A673 (cell line): ENCODE measurements at regions not wholly inside any gene's neighbourhood (a gene's known extent, or its start where the extent isn't known, plus 50 kb on each side); places are given as distances from the start of the nearest gene placed in this dataset.

Source experiments
- BruUV-seq: library from RNA; stranded (reverse); fragments of 400-500 nt; replicated peaks from 2 replicates; lab custom pipeline; 2021; lab: Mats Ljungman, UMichigan
- CTCF ChIA-PET: fragments of 300-600 bp; sonication (Branson Sonifier 250); formaldehyde crosslinking; loops from one replicate; lab custom pipeline; 2022; ENCODE audit warnings: antibody characterized with exemption; lab: Charles Lee
- POLR2A ChIA-PET: fragments of 300-600 bp; sonication (Branson Sonifier 250); formaldehyde crosslinking; loops from one replicate; lab custom pipeline; 2022; ENCODE audit warnings: antibody characterized with exemption; ENCODE audit not compliant: low non-redundant PET; lab: Charles Lee
- DNase-seq: peaks from one replicate; pipeline ENCODE4 v3.0.0-alpha.2; 2015; ENCODE audit warnings: low spot score
- H3K27ac ChIP-seq: fragments of 200-600 bp; sonication (generic); 2 replicates; pipeline ENCODE4 v1.5.1; 2016; ENCODE audit warnings: mixed run types, low read depth, mild to moderate bottlenecking, mixed read lengths, antibody characterized with exemption, low read length; ENCODE audit not compliant: poor library complexity, severe bottlenecking
- H3K27me3 ChIP-seq: fragments of 200-600 bp; sonication (generic); replicated peaks from 2 replicates; pipeline ENCODE4 v1.6.1; 2017; ENCODE audit warnings: mixed run types, low read depth, mild to moderate bottlenecking, mixed read lengths, antibody characterized with exemption, low read length; ENCODE audit not compliant: insufficient read depth, poor library complexity
- H3K36me3 ChIP-seq: fragments of 200-600 bp; sonication (generic); 2 replicates; pipeline ENCODE4 v1.6.1; 2016; ENCODE audit warnings: mixed run types, mild to moderate bottlenecking, mixed read lengths, antibody characterized with exemption, low read length; ENCODE audit not compliant: insufficient read depth, poor library complexity, severe bottlenecking
- H3K4me1 ChIP-seq: fragments of 200-600 bp; sonication (generic); 2 replicates; pipeline ENCODE4 v1.6.1; 2017; ENCODE audit warnings: mixed run types, mild to moderate bottlenecking, mixed read lengths, antibody characterized with exemption, low read length; ENCODE audit not compliant: insufficient read depth, poor library complexity, severe bottlenecking
- H3K4me3 ChIP-seq: fragments of 200-600 bp; sonication (generic); 2 replicates; pipeline ENCODE4 v1.5.1; 2016; ENCODE audit warnings: low read depth, mixed run types, mild to moderate bottlenecking, mixed read lengths, low read length; ENCODE audit not compliant: poor library complexity, severe bottlenecking
- H3K9me3 ChIP-seq: fragments of 200-600 bp; sonication (generic); 2 replicates; pipeline ENCODE4 v1.6.1; 2016; ENCODE audit warnings: mixed run types, low read depth, mild to moderate bottlenecking, mixed read lengths, antibody characterized with exemption, low read length; ENCODE audit not compliant: poor library complexity, severe bottlenecking
- CTCF ChIP-seq: fragments of 300-800, 200-600 bp; sonication (generic); conservative IDR thresholded peaks from 2 replicates; pipeline ENCODE4 v1.5.1; 2017; ENCODE audit warnings: low read depth, mild to moderate bottlenecking, antibody characterized with exemption, low read length, moderate library complexity, mixed read lengths
- EZH2 ChIP-seq: fragments of 200-600 bp; sonication (generic); IDR thresholded peaks from 2 replicates; pipeline ENCODE4 v1.6.1; 2017; ENCODE audit warnings: borderline replicate concordance, low read depth, mild to moderate bottlenecking, mixed read lengths, antibody characterized with exemption, low read length; ENCODE audit not compliant: poor library complexity, severe bottlenecking
- intact Hi-C: fragments of 100-400 bp; cut with micrococcal nuclease; formaldehyde crosslinking; loops from one replicate; pipeline ENCODE4 v1.10.0; 2022; ENCODE audit not compliant: unreplicated experiment

GRCh38 chr5:158601118-158601517 is 498.6 kb downstream of the EBF1 start:
- no TSS peak for BruUV-seq
- intact Hi-C loops, result no loop called here
- H3K36me3 ChIP-seq, result no peaks in the 10 kb centered on the region
- no peak for DNase-seq
- no peak for TF ChIP-seq CTCF
- TF ChIP-seq EZH2, result no peak
- POLR2A ChIA-PET, result no interaction called here
- CTCF ChIA-PET, result no interaction called here
- no peak overlapping the region for H3K27ac ChIP-seq
- no peaks in the 10 kb centered on the region for H3K9me3 ChIP-seq
- H3K4me1 ChIP-seq, result no peaks in the 10 kb centered on the region
- no peaks in the 10 kb centered on the region for H3K27me3 ChIP-seq
- H3K4me3 ChIP-seq, result no peak overlapping the region

- Histone ChIP-seq H3K36me3 (no peaks in the 10 kb centered on the region), H3K27me3 (no peaks in the 10 kb centered on the region), H3K27ac (no peak overlapping the region), H3K9me3 (no peaks in the 10 kb centered on the region), H3K4me3 (no peak overlapping the region), H3K4me1 (no peaks in the 10 kb centered on the region)
- intact Hi-C loops, result no loop called here
- CTCF ChIA-PET, result no interaction called here
- POLR2A ChIA-PET, result no interaction called here
- no peak for TF ChIP-seq CTCF
- no peak for TF ChIP-seq EZH2
- BruUV-seq, result no TSS peak
- no peak for DNase-seq
These were observed 499.0 kb downstream of the EBF1 start for GRCh38 chr5:158600679-158601078.

- Histone ChIP-seq H3K27me3 (no peaks in the 10 kb centered on the region), H3K36me3 (no peaks in the 10 kb centered on the region), H3K4me1 (no peaks in the 10 kb centered on the region), H3K27ac (no peak overlapping the region), H3K9me3 (no peaks in the 10 kb centered on the region), H3K4me3 (no peak overlapping the region)
- BruUV-seq, result no TSS peak
- intact Hi-C loops, result no loop called here
- CTCF ChIA-PET, result no interaction called here
- POLR2A ChIA-PET, result no interaction called here
- TF ChIP-seq EZH2, result no peak
- TF ChIP-seq CTCF, result no peak
- peak; percentile 6 for DNase-seq
These were observed 500.6 kb downstream of the EBF1 start for GRCh38 chr5:158599157-158599556.
